Brain microvascular endothelial cell (primary cell): ENCODE measurements at regions not wholly inside any gene's neighbourhood (a gene's known extent, or its start where the extent isn't known, plus 50 kb on each side); places are given as distances from the start of the nearest gene placed in this dataset.

ENCODE experiments used
- DNase-seq: peaks from one replicate; pipeline ENCODE4 v3.0.0-alpha.2; 2020
- H3K27ac ChIP-seq: fragments of 250-450 bp; sonication (Bioruptor Pico); 2 replicates; pipeline ENCODE4 v1.5.1; 2020; ENCODE audit warnings: mild to moderate bottlenecking, moderate library complexity
- H3K27me3 ChIP-seq: fragments of 250-450 bp; sonication (Bioruptor Pico); replicated peaks from 2 replicates; pipeline ENCODE4 v1.5.1; 2020; ENCODE audit warnings: mild to moderate bottlenecking
- H3K36me3 ChIP-seq: fragments of 250-450 bp; sonication (Bioruptor Pico); replicated peaks from 2 replicates; pipeline ENCODE4 v1.5.1; 2020; ENCODE audit warnings: mild to moderate bottlenecking
- H3K4me3 ChIP-seq: 2 replicates; pipeline ENCODE4 v1.5.1; 2011; ENCODE audit warnings: low read depth, mild to moderate bottlenecking, control low read depth, low read length, moderate library complexity
- CTCF ChIP-seq: IDR thresholded peaks from 2 replicates; pipeline ENCODE4 v1.5.1; 2011; ENCODE audit warnings: low read depth, mild to moderate bottlenecking, moderate library complexity, low read length, control low read depth, inconsistent platforms; ENCODE audit errors: missing control alignments
- in situ Hi-C: cut with HindIII; loops from 2 replicates; pipeline ENCODE4 v1.10.0; 2017; ENCODE audit warnings: low sequenced_read_pairs, low pct_ligation_motif_present

GRCh38 chr22:41040483-41040882, 51.9 kb upstream of the EP300 start:
- DNase-seq = no peak
- in situ Hi-C loops = no loop called here
- Histone ChIP-seq H3K27me3 (no peaks in the 10 kb centered on the region), H3K27ac (no peak overlapping the region), H3K36me3 (no peaks in the 10 kb centered on the region), H3K4me3 (no peak overlapping the region)
- TF ChIP-seq CTCF = no peak

- Histone ChIP-seq H3K27ac (no peak overlapping the region), H3K4me3 (no peak overlapping the region), H3K27me3 (no peaks in the 10 kb centered on the region), H3K36me3 (no peaks in the 10 kb centered on the region)
- no peak for DNase-seq
- in situ Hi-C loops = no loop called here
- TF ChIP-seq CTCF = no peak
Measured at GRCh38 chr22:41041532-41041931, 50.9 kb upstream of the EP300 start.
